WI38 (cell line): ENCODE measurements at regions not wholly inside any gene's neighbourhood (a gene's known extent, or its start where the extent isn't known, plus 50 kb on each side); places are given as distances from the start of the nearest gene placed in this dataset.

ENCODE experiments used
- H3K4me3 ChIP-seq: 2 replicates; pipeline ENCODE4 v1.5.1; 2011; ENCODE audit warnings: low read depth, mild to moderate bottlenecking, control low read depth, low read length
- TF ChIP-seq, protein P1 (sequence below): IDR thresholded peaks from 2 replicates; pipeline ENCODE4 v1.5.1; 2012; ENCODE audit warnings: low read depth, mild to moderate bottlenecking, control low read depth, low read length

DNA sequence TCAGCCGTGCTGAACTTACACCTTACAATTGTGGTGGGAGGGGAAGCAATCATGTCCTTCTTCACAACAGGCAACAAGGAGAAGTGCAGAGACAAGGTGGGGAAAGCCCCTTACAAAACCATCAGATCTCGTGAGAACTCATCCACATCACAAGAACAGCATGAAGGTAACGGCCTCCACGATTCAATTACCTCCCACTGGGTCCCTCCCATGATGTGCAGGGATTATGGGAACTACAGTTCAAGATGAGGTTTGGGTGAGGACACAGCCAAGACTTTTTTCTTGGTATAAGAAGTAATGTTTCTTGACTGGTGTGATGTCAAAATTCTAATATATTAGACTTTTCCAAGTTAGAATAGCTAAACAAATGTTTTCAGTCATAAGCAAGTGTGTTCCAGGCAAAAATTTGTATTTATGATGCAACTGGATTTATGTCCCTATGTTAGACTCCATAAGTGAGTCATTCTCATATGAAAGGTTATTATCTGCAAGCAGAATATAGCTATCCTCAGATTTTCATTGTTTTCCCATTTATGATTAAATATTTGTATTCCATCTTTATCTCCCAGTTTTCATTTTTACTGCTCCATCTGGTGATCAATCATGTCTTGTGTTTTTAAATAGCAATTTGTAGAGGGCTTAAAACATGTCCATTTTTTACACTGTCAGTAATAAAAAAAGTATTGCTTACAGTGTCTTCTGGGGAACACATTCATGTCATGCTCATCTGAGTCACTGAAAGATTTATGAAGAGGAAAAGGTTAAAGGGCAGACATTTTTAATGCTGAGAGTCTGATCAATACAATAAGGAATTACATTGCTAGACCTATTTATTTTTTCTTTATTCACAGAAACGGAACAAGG lies 995.2 kb upstream of the CDH2 start:
- H3K4me3 ChIP-seq: no peak overlapping the region

GRCh38 chr18:29169599-29169998 lies 992.7 kb upstream of the CDH2 start:
- no peak overlapping the region for H3K4me3 ChIP-seq
- TF ChIP-seq, protein P1, sequence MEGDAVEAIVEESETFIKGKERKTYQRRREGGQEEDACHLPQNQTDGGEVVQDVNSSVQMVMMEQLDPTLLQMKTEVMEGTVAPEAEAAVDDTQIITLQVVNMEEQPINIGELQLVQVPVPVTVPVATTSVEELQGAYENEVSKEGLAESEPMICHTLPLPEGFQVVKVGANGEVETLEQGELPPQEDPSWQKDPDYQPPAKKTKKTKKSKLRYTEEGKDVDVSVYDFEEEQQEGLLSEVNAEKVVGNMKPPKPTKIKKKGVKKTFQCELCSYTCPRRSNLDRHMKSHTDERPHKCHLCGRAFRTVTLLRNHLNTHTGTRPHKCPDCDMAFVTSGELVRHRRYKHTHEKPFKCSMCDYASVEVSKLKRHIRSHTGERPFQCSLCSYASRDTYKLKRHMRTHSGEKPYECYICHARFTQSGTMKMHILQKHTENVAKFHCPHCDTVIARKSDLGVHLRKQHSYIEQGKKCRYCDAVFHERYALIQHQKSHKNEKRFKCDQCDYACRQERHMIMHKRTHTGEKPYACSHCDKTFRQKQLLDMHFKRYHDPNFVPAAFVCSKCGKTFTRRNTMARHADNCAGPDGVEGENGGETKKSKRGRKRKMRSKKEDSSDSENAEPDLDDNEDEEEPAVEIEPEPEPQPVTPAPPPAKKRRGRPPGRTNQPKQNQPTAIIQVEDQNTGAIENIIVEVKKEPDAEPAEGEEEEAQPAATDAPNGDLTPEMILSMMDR: no peak

More for the DNA sequence above, 995.2 kb upstream of the CDH2 start:
- TF ChIP-seq, protein P1: no peak

DNA sequence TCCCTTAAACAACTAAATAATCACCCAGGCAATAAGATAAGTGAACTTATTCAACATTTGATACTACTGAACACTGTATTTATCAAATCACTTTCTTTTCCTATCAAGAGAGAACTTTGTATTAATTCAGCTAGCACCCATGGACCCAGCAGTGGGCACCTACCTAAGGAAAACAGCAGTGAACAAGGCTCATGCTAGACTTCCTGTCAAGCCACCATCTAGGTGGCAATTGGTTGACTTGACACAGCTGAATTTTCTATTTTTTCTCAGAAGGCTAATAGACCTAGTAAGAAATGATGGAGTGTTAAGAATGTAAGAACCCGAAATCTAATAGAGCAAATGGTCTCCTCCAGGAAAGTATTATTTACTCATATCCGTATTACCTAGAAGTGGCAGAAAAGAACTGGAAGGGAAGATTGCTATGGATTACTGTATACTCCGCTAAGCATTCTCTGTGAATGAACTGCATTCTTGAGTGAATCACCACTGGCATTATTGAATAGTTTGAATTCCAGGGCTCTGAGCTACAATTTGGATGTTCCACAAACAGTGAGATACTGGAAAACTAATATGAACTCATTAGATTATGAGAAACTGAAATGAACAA lies 988.2 kb upstream of the CDH2 start:
- H3K4me3 ChIP-seq: no peak overlapping the region
- TF ChIP-seq, protein P1: no peak

DNA sequence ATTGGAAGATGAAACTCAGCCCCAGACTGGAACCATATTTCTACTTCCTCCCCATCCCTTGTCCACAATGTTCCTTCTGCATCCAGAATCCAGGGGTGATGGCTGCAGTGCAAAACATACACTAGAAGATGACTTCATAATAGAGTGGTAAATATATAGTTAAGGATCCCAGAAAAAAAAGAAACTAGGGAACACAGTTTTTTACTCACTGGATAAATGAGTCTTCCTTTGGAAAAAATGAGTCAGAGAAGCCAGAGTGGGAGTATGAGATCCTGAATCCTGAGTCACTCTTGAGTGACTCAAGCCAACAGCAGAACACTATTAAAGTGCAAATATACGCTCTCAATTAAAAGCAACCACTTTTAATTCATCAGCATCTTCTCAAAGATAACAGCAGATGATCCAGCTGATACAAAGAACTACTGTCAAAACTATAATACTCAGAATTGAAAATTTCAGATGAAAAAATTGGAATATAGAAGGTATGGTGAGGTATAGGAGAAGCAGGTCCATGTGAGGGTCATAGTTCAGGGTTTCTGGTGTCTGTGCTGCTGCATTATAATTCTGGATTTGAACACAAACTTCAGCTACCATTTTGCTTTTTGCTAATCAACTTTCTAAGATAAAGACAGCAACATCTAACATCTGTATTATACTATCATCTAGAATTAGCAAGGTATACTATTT lies 987.2 kb upstream of the CDH2 start:
- H3K4me3 ChIP-seq: no peak overlapping the region
- TF ChIP-seq, protein P1: no peak

DNA sequence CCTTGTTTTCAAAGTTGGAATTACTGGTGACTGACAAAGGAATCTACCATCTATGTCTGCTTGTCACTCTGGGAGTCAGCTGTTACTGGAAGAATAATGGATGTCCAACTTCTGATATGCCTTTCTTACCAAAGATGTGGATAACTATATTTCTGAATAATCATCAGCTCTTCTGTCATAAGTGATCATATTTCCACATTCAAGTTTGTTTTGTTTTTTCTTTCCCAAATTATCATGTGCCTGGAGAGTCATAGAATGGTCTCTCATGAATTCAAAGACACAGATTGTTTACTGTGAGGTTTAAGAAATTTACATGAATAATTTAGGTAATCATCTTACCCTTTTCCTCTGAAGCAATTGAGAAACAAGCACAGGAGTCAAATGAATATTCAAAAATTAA lies 986.7 kb upstream of the CDH2 start:
- no peak overlapping the region for H3K4me3 ChIP-seq
- TF ChIP-seq, protein P1: no peak

GRCh38 chr18:29161429-29161828 lies 984.5 kb upstream of the CDH2 start:
- TF ChIP-seq, protein P1: no peak
- no peak overlapping the region for H3K4me3 ChIP-seq

DNA sequence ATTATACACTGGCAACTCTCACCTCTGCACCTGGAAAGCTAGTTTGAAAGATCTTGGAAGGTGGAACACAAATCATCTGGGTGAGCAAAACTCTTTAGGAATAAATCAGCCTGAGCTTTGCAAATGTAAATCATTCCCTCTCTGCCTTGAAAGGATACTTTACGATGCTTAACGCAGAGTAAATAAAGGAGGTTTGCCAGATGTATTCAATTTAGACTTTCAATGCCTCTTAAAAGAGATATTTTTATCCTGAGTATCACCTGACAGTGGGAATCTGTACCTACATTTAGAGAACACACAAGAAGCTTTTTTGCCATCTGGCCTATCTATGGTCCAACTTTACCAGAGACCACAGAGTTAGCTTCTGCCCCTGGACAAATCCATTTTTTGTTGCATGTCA lies 983.2 kb upstream of the CDH2 start:
- TF ChIP-seq, protein P1: no peak

More for the DNA sequence above, 983.2 kb upstream of the CDH2 start:
- no peak overlapping the region for H3K4me3 ChIP-seq
